ENCODE measurements at regions not wholly inside any gene's neighbourhood (a gene's known extent, or its start where the extent isn't known, plus 50 kb on each side); places are given as distances from the start of the nearest gene placed in this dataset.

- H3K36me3 Mint-ChIP-seq (ENCODE audit: unreplicated experiment): no peaks in the 10 kb centered on the region
- H3K27ac Mint-ChIP-seq (ENCODE audit: unreplicated experiment): no peak overlapping the region
- peaks cover 1% of the 10 kb centered on the region for H3K27me3 Mint-ChIP-seq (ENCODE audit: unreplicated experiment)
- no peak for DNase-seq
- peaks cover 3% of the 10 kb centered on the region for H3K9me3 Mint-ChIP-seq (ENCODE audit: unreplicated experiment)
- no peaks in the 10 kb centered on the region for H3K4me1 Mint-ChIP-seq (ENCODE audit: low read depth, unreplicated experiment)
- no peak overlapping the region for H3K4me3 Mint-ChIP-seq (ENCODE audit: unreplicated experiment)
- TF ChIP-seq, protein P1, sequence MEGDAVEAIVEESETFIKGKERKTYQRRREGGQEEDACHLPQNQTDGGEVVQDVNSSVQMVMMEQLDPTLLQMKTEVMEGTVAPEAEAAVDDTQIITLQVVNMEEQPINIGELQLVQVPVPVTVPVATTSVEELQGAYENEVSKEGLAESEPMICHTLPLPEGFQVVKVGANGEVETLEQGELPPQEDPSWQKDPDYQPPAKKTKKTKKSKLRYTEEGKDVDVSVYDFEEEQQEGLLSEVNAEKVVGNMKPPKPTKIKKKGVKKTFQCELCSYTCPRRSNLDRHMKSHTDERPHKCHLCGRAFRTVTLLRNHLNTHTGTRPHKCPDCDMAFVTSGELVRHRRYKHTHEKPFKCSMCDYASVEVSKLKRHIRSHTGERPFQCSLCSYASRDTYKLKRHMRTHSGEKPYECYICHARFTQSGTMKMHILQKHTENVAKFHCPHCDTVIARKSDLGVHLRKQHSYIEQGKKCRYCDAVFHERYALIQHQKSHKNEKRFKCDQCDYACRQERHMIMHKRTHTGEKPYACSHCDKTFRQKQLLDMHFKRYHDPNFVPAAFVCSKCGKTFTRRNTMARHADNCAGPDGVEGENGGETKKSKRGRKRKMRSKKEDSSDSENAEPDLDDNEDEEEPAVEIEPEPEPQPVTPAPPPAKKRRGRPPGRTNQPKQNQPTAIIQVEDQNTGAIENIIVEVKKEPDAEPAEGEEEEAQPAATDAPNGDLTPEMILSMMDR (IDR thresholded peaks at IDR 0.05; ENCODE audit: partially characterized antibody, unreplicated experiment): no peak
These were observed 411.6 kb upstream of the MAGEB18 start for GRCh38 chrX:25726539-25726938.

DNA sequence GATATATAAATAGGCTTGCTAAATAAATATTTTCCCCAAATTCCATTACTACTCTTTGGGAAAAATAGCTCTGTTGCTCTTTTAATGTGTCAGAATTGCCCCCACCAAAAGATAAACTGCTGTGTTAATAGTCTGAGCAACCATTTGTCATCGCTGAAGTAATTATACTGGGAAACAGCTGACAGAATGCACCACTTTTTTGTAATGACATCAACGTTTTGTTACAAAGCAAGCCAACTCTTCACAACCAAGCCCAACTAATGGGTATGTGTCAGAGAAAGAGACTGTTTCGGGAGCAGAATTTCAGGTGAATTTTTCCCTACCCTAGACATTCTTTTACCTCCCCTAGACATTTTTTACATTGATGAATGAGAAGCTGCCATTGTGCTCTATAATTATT lies 405.0 kb upstream of the MAGEB18 start:
- no peak for DNase-seq
- Mint-ChIP-seq H3K4me3 (ENCODE audit: unreplicated experiment) (no peak overlapping the region), H3K36me3 (ENCODE audit: unreplicated experiment) (no peaks in the 10 kb centered on the region), H3K27ac (ENCODE audit: unreplicated experiment) (no peak overlapping the region), H3K27me3 (ENCODE audit: unreplicated experiment) (peaks cover 1% of the 10 kb centered on the region), H3K4me1 (ENCODE audit: low read depth, unreplicated experiment) (no peaks in the 10 kb centered on the region), H3K9me3 (ENCODE audit: unreplicated experiment) (peaks cover 1% of the 10 kb centered on the region)
- TF ChIP-seq, protein P1 (IDR thresholded peaks at IDR 0.05; ENCODE audit: partially characterized antibody, unreplicated experiment): no peak

GRCh38 chrX:25737540-25737939 lies 400.6 kb upstream of the MAGEB18 start:
- no peak for DNase-seq
- H3K36me3 Mint-ChIP-seq (ENCODE audit: unreplicated experiment): no peaks in the 10 kb centered on the region
- H3K9me3 Mint-ChIP-seq (ENCODE audit: unreplicated experiment): no peaks in the 10 kb centered on the region
- no peaks in the 10 kb centered on the region for H3K4me1 Mint-ChIP-seq (ENCODE audit: low read depth, unreplicated experiment)
- TF ChIP-seq, protein P1 (IDR thresholded peaks at IDR 0.05; ENCODE audit: partially characterized antibody, unreplicated experiment): no peak
- H3K4me3 Mint-ChIP-seq (ENCODE audit: unreplicated experiment): no peak overlapping the region
- no peaks in the 10 kb centered on the region for H3K27me3 Mint-ChIP-seq (ENCODE audit: unreplicated experiment)
- H3K27ac Mint-ChIP-seq (ENCODE audit: unreplicated experiment): no peak overlapping the region

DNA sequence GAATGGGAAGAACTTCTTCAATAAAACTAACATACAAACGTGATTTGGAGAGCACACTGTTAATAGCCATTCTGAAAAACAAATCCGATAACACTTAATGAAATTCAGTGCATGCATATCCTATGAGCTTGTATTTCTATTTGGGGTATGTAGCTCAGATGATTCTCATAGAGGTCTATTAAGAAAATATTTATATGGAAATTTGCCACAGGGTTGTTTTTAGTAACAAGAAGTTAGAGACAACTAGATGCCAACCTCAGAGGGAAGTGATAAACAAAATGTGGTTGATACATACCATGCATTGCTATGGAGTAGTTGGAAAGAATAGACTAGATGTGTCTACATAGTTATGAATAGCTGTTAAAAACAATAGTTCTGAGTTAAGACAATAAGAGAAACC lies 395.8 kb upstream of the MAGEB18 start:
- H3K4me3 Mint-ChIP-seq (ENCODE audit: unreplicated experiment): no peak overlapping the region
- TF ChIP-seq, protein P1 (IDR thresholded peaks at IDR 0.05; ENCODE audit: partially characterized antibody, unreplicated experiment): no peak
- no peaks in the 10 kb centered on the region for H3K9me3 Mint-ChIP-seq (ENCODE audit: unreplicated experiment)
- no peaks in the 10 kb centered on the region for H3K36me3 Mint-ChIP-seq (ENCODE audit: unreplicated experiment)
- H3K27me3 Mint-ChIP-seq (ENCODE audit: unreplicated experiment): no peaks in the 10 kb centered on the region
- DNase-seq: no peak
- H3K4me1 Mint-ChIP-seq (ENCODE audit: low read depth, unreplicated experiment): no peaks in the 10 kb centered on the region
- no peak overlapping the region for H3K27ac Mint-ChIP-seq (ENCODE audit: unreplicated experiment)

- Mint-ChIP-seq H3K4me3 (ENCODE audit: unreplicated experiment) (no peak overlapping the region), H3K9me3 (ENCODE audit: unreplicated experiment) (no peaks in the 10 kb centered on the region), H3K36me3 (ENCODE audit: unreplicated experiment) (no peaks in the 10 kb centered on the region), H3K27me3 (ENCODE audit: unreplicated experiment) (peaks cover 3% of the 10 kb centered on the region), H3K27ac (ENCODE audit: unreplicated experiment) (no peak overlapping the region), H3K4me1 (ENCODE audit: low read depth, unreplicated experiment) (no peaks in the 10 kb centered on the region)
- TF ChIP-seq, protein P1 (IDR thresholded peaks at IDR 0.05; ENCODE audit: partially characterized antibody, unreplicated experiment): no peak
- no peak for DNase-seq
These were observed 383.7 kb upstream of the MAGEB18 start for GRCh38 chrX:25754399-25754798.
